SK-N-SH (cell line): ENCODE measurements at regions not wholly inside any gene's neighbourhood (a gene's known extent, or its start where the extent isn't known, plus 50 kb on each side); places are given as distances from the start of the nearest gene placed in this dataset.

Source experiments
- CTCF ChIA-PET: fragments of 300-600, 350-600 bp; formaldehyde crosslinking; extraction: SDS; loops from one replicate; lab custom pipeline; 2021; lab: Yijun Ruan, JAX
- POLR2A ChIA-PET: fragments of 350-600 bp; sonication (Branson Sonifier 250); formaldehyde crosslinking; extraction: SDS; loops from one replicate; lab custom pipeline; 2020; ENCODE audit warnings: antibody characterized with exemption, inconsistent platforms; lab: Yijun Ruan, JAX
- DNase-seq: peaks from one replicate; pipeline ENCODE4 v3.0.0; 2012
- H2AFZ ChIP-seq: fragments of 200-600 bp; sonication (generic); 2 replicates; pipeline ENCODE4 v1.8.1; 2016; ENCODE audit warnings: antibody characterized with exemption, mild to moderate bottlenecking, low read depth
- H3F3A ChIP-seq: fragments of 200-600 bp; sonication (generic); replicated peaks from 2 replicates; pipeline ENCODE3; 2016; ENCODE audit warnings: antibody characterized with exemption, mild to moderate bottlenecking; ENCODE audit not compliant: insufficient read depth
- H3K27ac ChIP-seq, 2 experiments: fragments of 200-500 bp in 1 of 2; fragments of 200-600 bp in 1 of 2; sonication (Bioruptor generic) in 1 of 2; sonication (generic), shearing (Covaris generic) in 1 of 2; 2 replicates each; pipeline versions ENCODE4 v1.5.1 to v1.6.1; 2014 to 2016; ENCODE audit warnings: low read depth in 2 of 2, inconsistent platforms in 1 of 2, low read length in 1 of 2, mild to moderate bottlenecking in 1 of 2, mixed read lengths in 1 of 2
- H3K27me3 ChIP-seq: fragments of 200-600 bp; sonication (generic), shearing (Covaris generic); 2 replicates; pipeline ENCODE4 v1.6.1; 2016; ENCODE audit warnings: mixed run types; ENCODE audit not compliant: insufficient read depth
- H3K36me3 ChIP-seq, 2 experiments: fragments of 200-500 bp in 1 of 2; fragments of 200-600 bp in 1 of 2; sonication (Bioruptor generic) in 1 of 2; sonication (generic) in 1 of 2; replicated peaks in 1 of 2; 2 replicates each; pipeline versions ENCODE3 to v1.5.1; 2014 to 2016; ENCODE audit warnings: low read length in 1 of 2, mild to moderate bottlenecking in 1 of 2; ENCODE audit not compliant: insufficient read depth in 2 of 2, control insufficient read depth in 1 of 2
- H3K4me1 ChIP-seq, 2 experiments: fragments of 200-500 bp in 1 of 2; fragments of 200-600 bp in 1 of 2; sonication (Bioruptor generic) in 1 of 2; sonication (generic), shearing (Covaris generic) in 1 of 2; 2 replicates each; pipeline versions ENCODE4 v1.5.1 to v1.6.1; 2014 to 2016; ENCODE audit warnings: low read depth in 1 of 2, low read length in 1 of 2, mixed run types in 1 of 2; ENCODE audit not compliant: insufficient read depth in 2 of 2, control insufficient read depth in 1 of 2
- H3K4me2 ChIP-seq: fragments of 200-600 bp; sonication (generic), shearing (Covaris generic); 2 replicates; pipeline ENCODE4 v1.6.1; 2017; ENCODE audit warnings: mixed run types
- H3K4me3 ChIP-seq, 2 experiments: fragments of 200-500 bp in 1 of 2; fragments of 200-600 bp in 1 of 2; sonication (Bioruptor generic) in 1 of 2; sonication (generic), shearing (Covaris generic) in 1 of 2; 2 replicates each; pipeline versions ENCODE4 v1.5.1 to v1.8.1; 2014 to 2016; ENCODE audit warnings: low read depth in 2 of 2, inconsistent platforms in 1 of 2, low read length in 1 of 2, mild to moderate bottlenecking in 1 of 2, mixed read lengths in 1 of 2, moderate library complexity in 1 of 2
- H3K79me2 ChIP-seq: fragments of 200-600 bp; sonication (generic); 2 replicates; pipeline ENCODE4 v1.8.1; 2017; ENCODE audit warnings: mild to moderate bottlenecking; ENCODE audit not compliant: insufficient read depth
- H3K9ac ChIP-seq: fragments of 200-600 bp; sonication (generic); 2 replicates; pipeline ENCODE4 v1.6.1; 2017; ENCODE audit warnings: mixed run types
- H3K9me2 ChIP-seq: fragments of 200-600 bp; sonication (generic); 2 replicates; pipeline ENCODE4 v1.6.1; 2017; ENCODE audit warnings: mixed run types
- H3K9me3 ChIP-seq: fragments of 200-600 bp; sonication (generic); 2 replicates; pipeline ENCODE4 v1.6.1; 2017; ENCODE audit warnings: mixed run types, mild to moderate bottlenecking, moderate library complexity
- H4K20me1 ChIP-seq: fragments of 200-600 bp; sonication (generic); 2 replicates; pipeline ENCODE4 v1.6.1; 2017; ENCODE audit warnings: mild to moderate bottlenecking, mixed run types; ENCODE audit not compliant: insufficient read depth
- CHD2 ChIP-seq: fragments of 150-350 bp; IDR thresholded peaks from 2 replicates; pipeline ENCODE4 v1.6.1; 2018; ENCODE audit warnings: low read length; ENCODE audit not compliant: partially characterized antibody
- CTCF ChIP-seq: fragments of 200-600 bp; sonication (generic); IDR thresholded peaks from 2 replicates; pipeline ENCODE4 v1.6.1; 2017; ENCODE audit warnings: antibody characterized with exemption, mild to moderate bottlenecking, moderate library complexity
- ELF1 ChIP-seq: IDR thresholded peaks from 2 replicates; pipeline ENCODE4 v1.4.0; 2012
- EZH2phosphoT487 ChIP-seq: fragments of 200-600 bp; sonication (generic); IDR thresholded peaks from 2 replicates; pipeline ENCODE4 v1.6.1; 2017; ENCODE audit warnings: low read depth, mixed run types, mild to moderate bottlenecking, antibody characterized with exemption, moderate library complexity, borderline replicate concordance
- FOSL2 ChIP-seq: IDR thresholded peaks from 2 replicates; pipeline ENCODE4 v1.4.0; 2012; ENCODE audit warnings: low read depth, mild to moderate bottlenecking, moderate library complexity, borderline replicate concordance
- FOXJ3 ChIP-seq: sonication (generic); formaldehyde crosslinking; IDR thresholded peaks from 2 replicates; pipeline ENCODE4 v1.5.1; 2020; ENCODE audit warnings: mild to moderate bottlenecking, missing genetic modification reagents
- GABPA ChIP-seq: IDR thresholded peaks from 2 replicates; pipeline ENCODE4 v1.4.0; 2012; ENCODE audit warnings: low read depth, mild to moderate bottlenecking
- POLR2AphosphoS5 ChIP-seq: IDR thresholded peaks from 2 replicates; pipeline ENCODE4 v1.6.1; 2012; ENCODE audit warnings: low read depth, low read length
- RFX5 ChIP-seq: IDR thresholded peaks from 2 replicates; pipeline ENCODE4 v1.6.1; 2012; ENCODE audit warnings: mild to moderate bottlenecking, improper control_type of control experiment, low read length
- SMC3 ChIP-seq: IDR thresholded peaks from 2 replicates; pipeline ENCODE4 v1.6.1; 2012; ENCODE audit warnings: low read depth, low read length, improper control_type of control experiment
- TAF1 ChIP-seq: IDR thresholded peaks from 2 replicates; pipeline ENCODE4 v1.6.1; 2012; ENCODE audit warnings: low read depth, mild to moderate bottlenecking, low read length, moderate library complexity, borderline replicate concordance
- TCF12 ChIP-seq: IDR thresholded peaks from 2 replicates; pipeline ENCODE4 v1.4.0; 2012
- YY1 ChIP-seq: IDR thresholded peaks from 2 replicates; pipeline ENCODE4 v1.4.0; 2012; ENCODE audit warnings: low read depth, mild to moderate bottlenecking
- WGBS: methylation state at CpG from one replicate; pipeline ENCODE4 v1.1.6; 2017; ENCODE audit warnings: low lambda C conversion rate; 5-methylcytosine and 5-hydroxymethylcytosine counted together
- TF ChIP-seq, protein P1 (sequence below): IDR thresholded peaks from 2 replicates; pipeline ENCODE4 v1.6.1; 2012; ENCODE audit warnings: mild to moderate bottlenecking, low read depth, low read length, moderate library complexity
- TF ChIP-seq, protein P2 (sequence below): fragments of 150-350 bp; IDR thresholded peaks from 2 replicates; pipeline ENCODE4 v1.6.1; 2017; ENCODE audit warnings: antibody characterized with exemption, low read length, low read depth, borderline replicate concordance
- TF ChIP-seq, protein P3 (sequence below): IDR thresholded peaks from 2 replicates; pipeline ENCODE4 v1.4.0; 2012; ENCODE audit warnings: low read depth, borderline replicate concordance

DNA sequence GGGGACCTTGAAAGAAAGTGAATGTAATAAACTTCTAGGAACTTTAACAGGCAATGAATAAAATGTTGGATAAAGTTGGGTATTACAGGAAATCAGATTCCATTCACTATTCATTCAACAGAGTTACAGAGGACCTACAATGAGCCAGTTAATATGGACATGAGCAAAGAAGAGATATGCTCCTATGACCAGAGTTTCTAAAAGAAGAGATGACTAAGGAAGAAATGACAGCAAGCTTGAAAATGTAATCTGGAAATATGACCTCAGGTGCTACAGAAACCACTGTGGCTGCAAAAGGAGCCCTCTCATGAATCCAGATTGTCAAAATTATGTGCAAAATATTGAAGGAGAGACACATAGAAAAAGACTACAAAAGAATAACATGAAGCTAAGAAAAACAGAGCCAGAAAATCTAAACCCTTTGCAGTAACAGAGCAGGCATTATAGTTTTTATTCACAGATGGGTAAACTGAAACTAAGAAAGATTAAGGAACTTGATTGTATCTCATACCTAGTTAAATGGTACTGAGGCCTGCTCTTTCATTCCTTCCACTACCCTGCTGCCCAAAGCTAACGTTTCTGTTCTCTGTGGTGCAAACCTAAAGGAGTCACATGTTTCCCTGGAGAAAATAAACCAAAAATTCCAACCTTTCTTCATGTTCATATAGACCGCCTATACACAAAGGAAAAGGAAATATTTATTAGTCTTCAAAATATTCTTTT lies 378.3 kb downstream of the GBA3 start:
- H3K4me2 ChIP-seq = no peak overlapping the region
- no peaks in the 10 kb centered on the region for H3K4me1 ChIP-seq
- CTCF ChIA-PET = no interaction called here
- H3F3A ChIP-seq = no peaks in the 10 kb centered on the region
- no peaks in the 10 kb centered on the region for H4K20me1 ChIP-seq
- WGBS = 19% methylated on average over 2 of the region's 2 CpGs
- no peak overlapping the region for H3K27ac ChIP-seq
- H3K9me2 ChIP-seq = no peaks in the 10 kb centered on the region
- H3K9me3 ChIP-seq = no peaks in the 10 kb centered on the region
- no peak for TF ChIP-seq SMC3
- TF ChIP-seq CHD2 = no peak
- TF ChIP-seq FOSL2 = no peak
- no peak for TF ChIP-seq FOXJ3 (CRISPR knock-in tag)
- no peak for TF ChIP-seq RFX5
- TF ChIP-seq, protein P1, sequence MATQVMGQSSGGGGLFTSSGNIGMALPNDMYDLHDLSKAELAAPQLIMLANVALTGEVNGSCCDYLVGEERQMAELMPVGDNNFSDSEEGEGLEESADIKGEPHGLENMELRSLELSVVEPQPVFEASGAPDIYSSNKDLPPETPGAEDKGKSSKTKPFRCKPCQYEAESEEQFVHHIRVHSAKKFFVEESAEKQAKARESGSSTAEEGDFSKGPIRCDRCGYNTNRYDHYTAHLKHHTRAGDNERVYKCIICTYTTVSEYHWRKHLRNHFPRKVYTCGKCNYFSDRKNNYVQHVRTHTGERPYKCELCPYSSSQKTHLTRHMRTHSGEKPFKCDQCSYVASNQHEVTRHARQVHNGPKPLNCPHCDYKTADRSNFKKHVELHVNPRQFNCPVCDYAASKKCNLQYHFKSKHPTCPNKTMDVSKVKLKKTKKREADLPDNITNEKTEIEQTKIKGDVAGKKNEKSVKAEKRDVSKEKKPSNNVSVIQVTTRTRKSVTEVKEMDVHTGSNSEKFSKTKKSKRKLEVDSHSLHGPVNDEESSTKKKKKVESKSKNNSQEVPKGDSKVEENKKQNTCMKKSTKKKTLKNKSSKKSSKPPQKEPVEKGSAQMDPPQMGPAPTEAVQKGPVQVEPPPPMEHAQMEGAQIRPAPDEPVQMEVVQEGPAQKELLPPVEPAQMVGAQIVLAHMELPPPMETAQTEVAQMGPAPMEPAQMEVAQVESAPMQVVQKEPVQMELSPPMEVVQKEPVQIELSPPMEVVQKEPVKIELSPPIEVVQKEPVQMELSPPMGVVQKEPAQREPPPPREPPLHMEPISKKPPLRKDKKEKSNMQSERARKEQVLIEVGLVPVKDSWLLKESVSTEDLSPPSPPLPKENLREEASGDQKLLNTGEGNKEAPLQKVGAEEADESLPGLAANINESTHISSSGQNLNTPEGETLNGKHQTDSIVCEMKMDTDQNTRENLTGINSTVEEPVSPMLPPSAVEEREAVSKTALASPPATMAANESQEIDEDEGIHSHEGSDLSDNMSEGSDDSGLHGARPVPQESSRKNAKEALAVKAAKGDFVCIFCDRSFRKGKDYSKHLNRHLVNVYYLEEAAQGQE = no peak
- no peak for TF ChIP-seq EZH2phosphoT487
- no peak for TF ChIP-seq TAF1
- TF ChIP-seq POLR2AphosphoS5 = no peak
- TF ChIP-seq, protein P2, sequence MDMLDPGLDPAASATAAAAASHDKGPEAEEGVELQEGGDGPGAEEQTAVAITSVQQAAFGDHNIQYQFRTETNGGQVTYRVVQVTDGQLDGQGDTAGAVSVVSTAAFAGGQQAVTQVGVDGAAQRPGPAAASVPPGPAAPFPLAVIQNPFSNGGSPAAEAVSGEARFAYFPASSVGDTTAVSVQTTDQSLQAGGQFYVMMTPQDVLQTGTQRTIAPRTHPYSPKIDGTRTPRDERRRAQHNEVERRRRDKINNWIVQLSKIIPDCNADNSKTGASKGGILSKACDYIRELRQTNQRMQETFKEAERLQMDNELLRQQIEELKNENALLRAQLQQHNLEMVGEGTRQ = no peak
- TF ChIP-seq TCF12 = no peak
- no peak for TF ChIP-seq CTCF
- TF ChIP-seq, protein P3, sequence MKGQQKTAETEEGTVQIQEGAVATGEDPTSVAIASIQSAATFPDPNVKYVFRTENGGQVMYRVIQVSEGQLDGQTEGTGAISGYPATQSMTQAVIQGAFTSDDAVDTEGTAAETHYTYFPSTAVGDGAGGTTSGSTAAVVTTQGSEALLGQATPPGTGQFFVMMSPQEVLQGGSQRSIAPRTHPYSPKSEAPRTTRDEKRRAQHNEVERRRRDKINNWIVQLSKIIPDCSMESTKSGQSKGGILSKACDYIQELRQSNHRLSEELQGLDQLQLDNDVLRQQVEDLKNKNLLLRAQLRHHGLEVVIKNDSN = no peak
- no peak for TF ChIP-seq ELF1
- TF ChIP-seq YY1 = no peak
- TF ChIP-seq GABPA = no peak
- DNase-seq = no peak
- H3K27me3 ChIP-seq = no peaks in the 10 kb centered on the region
- no peak overlapping the region for H2AFZ ChIP-seq
- H3K79me2 ChIP-seq = no peaks in the 10 kb centered on the region
- POLR2A ChIA-PET = no interaction called here
- H3K36me3 ChIP-seq = no peaks in the 10 kb centered on the region
- no peak overlapping the region for H3K9ac ChIP-seq
- H3K4me3 ChIP-seq = no peak overlapping the region
